Suprapubic skin (tissue), 4 donors: ENCODE measurements at regions not wholly inside any gene's neighbourhood (a gene's known extent, or its start where the extent isn't known, plus 50 kb on each side); places are given as distances from the start of the nearest gene placed in this dataset.

Source experiments
- DNase-seq, 2 donors: peaks; one replicate each; pipeline ENCODE4 v3.0.0-alpha.2; 2019; ENCODE audit warnings: low spot score in 2 of 2
- H3K27ac ChIP-seq: fragments of 200-600 bp; sonication (generic); one replicate; pipeline ENCODE4 v1.5.1; 2019
- H3K27me3 ChIP-seq: fragments of 200-600 bp; sonication (generic); one replicate; pipeline ENCODE4 v1.5.1; 2019
- H3K36me3 ChIP-seq: fragments of 200-600 bp; sonication (generic); one replicate; pipeline ENCODE4 v1.5.1; 2019
- H3K4me1 ChIP-seq: fragments of 200-600 bp; sonication (generic); one replicate; pipeline ENCODE4 v1.5.1; 2019
- H3K4me3 ChIP-seq: fragments of 200-600 bp; sonication (generic); one replicate; pipeline ENCODE4 v1.5.1; 2019; ENCODE audit warnings: mild to moderate bottlenecking
- H3K9me3 ChIP-seq: fragments of 200-600 bp; sonication (generic); one replicate; pipeline ENCODE4 v1.5.1; 2019
- CTCF ChIP-seq, 2 donors: fragments of 200-600 bp in 1 of 2; fragments of 450-650 bp in 1 of 2; sonication (generic) in 1 of 2; IDR thresholded peaks; one replicate each; pipeline ENCODE4 v1.5.1; 2016 to 2019; ENCODE audit warnings: antibody characterized with exemption in 2 of 2, mild to moderate bottlenecking in 1 of 2, moderate library complexity in 1 of 2
- EP300 ChIP-seq: sonication (generic); formaldehyde crosslinking; IDR thresholded peaks from one replicate; pipeline ENCODE4 v1.6.1; 2017; ENCODE audit warnings: antibody characterized with exemption
- POLR2A ChIP-seq, 2 donors: fragments of 450-650 bp; IDR thresholded peaks; one replicate each; pipeline ENCODE4 v1.6.1; 2017; ENCODE audit warnings: antibody characterized with exemption in 2 of 2, mild to moderate bottlenecking in 2 of 2, moderate library complexity in 2 of 2
- POLR2AphosphoS5 ChIP-seq, 3 donors: sonication (generic); formaldehyde crosslinking; IDR thresholded peaks; one replicate each; pipeline ENCODE4 v1.6.1; 2017; ENCODE audit warnings: antibody characterized with exemption in 3 of 3
- WGBS: methylation state at CpG from one replicate; pipeline ENCODE4 v1.1.5; 2018; 5-methylcytosine and 5-hydroxymethylcytosine counted together

- no peak overlapping the region for H3K4me3 ChIP-seq
- no peaks in the 10 kb centered on the region for H3K36me3 ChIP-seq
- TF ChIP-seq POLR2AphosphoS5 (IDR thresholded peaks at IDR 0.05) (no peak), POLR2A (IDR thresholded peaks at IDR 0.05) (no peak), CTCF (IDR thresholded peaks at IDR 0.05) (no peak), EP300 (no peak)
- H3K9me3 ChIP-seq, result no peaks in the 10 kb centered on the region
- DNase-seq, result no peak
- no peaks in the 10 kb centered on the region for H3K4me1 ChIP-seq
- no peaks in the 10 kb centered on the region for H3K27me3 ChIP-seq
- no peak overlapping the region for H3K27ac ChIP-seq
These were observed 796.8 kb downstream of the NLGN4X start for GRCh38 chrX:5431823-5432222.

GRCh38 chrX:5425119-5425518, 803.5 kb downstream of the NLGN4X start:
- Histone ChIP-seq H3K27ac (no peak overlapping the region), H3K27me3 (no peaks in the 10 kb centered on the region), H3K4me1 (no peaks in the 10 kb centered on the region), H3K36me3 (no peaks in the 10 kb centered on the region), H3K9me3 (no peaks in the 10 kb centered on the region), H3K4me3 (no peak overlapping the region)
- no peak for DNase-seq
- TF ChIP-seq EP300 (no peak), POLR2A (IDR thresholded peaks at IDR 0.05) (no peak), POLR2AphosphoS5 (IDR thresholded peaks at IDR 0.05) (no peak), CTCF (IDR thresholded peaks at IDR 0.05) (no peak)

GRCh38 chrX:5417381-5417780, 811.3 kb downstream of the NLGN4X start:
- no peaks in the 10 kb centered on the region for H3K4me1 ChIP-seq
- no peaks in the 10 kb centered on the region for H3K9me3 ChIP-seq
- H3K4me3 ChIP-seq, result no peak overlapping the region
- no peaks in the 10 kb centered on the region for H3K36me3 ChIP-seq
- H3K27ac ChIP-seq, result no peak overlapping the region
- WGBS, result 38% methylated on average over 1 of the region's 1 CpG
- no peaks in the 10 kb centered on the region for H3K27me3 ChIP-seq
- no peak for DNase-seq
- TF ChIP-seq CTCF (IDR thresholded peaks at IDR 0.05) (no peak), EP300 (no peak), POLR2AphosphoS5 (IDR thresholded peaks at IDR 0.05) (no peak), POLR2A (IDR thresholded peaks at IDR 0.05) (no peak)

- Histone ChIP-seq H3K4me1 (no peaks in the 10 kb centered on the region), H3K36me3 (no peaks in the 10 kb centered on the region), H3K9me3 (no peaks in the 10 kb centered on the region), H3K27ac (no peak overlapping the region), H3K4me3 (no peak overlapping the region), H3K27me3 (no peaks in the 10 kb centered on the region)
- 92% methylated on average over 2 of the region's 2 CpGs for whole genome bisulfite sequencing
- DNase-seq, result no peak
- no peak for TF ChIP-seq EP300
- TF ChIP-seq POLR2AphosphoS5 (IDR thresholded peaks at IDR 0.05), result no peak
- TF ChIP-seq POLR2A (IDR thresholded peaks at IDR 0.05), result no peak
- TF ChIP-seq CTCF (IDR thresholded peaks at IDR 0.05), result no peak
These were observed 812.9 kb downstream of the NLGN4X start for GRCh38 chrX:5415738-5416137.

- TF ChIP-seq POLR2A (IDR thresholded peaks at IDR 0.05) (no peak), CTCF (IDR thresholded peaks at IDR 0.05) (no peak), EP300 (no peak), POLR2AphosphoS5 (IDR thresholded peaks at IDR 0.05) (no peak)
These were observed 819.6 kb downstream of the NLGN4X start for GRCh38 chrX:5409106-5409505.

More at GRCh38 chrX:5409106-5409505, 819.6 kb downstream of the NLGN4X start:
- no peak for DNase-seq
- Histone ChIP-seq H3K27ac (no peak overlapping the region), H3K9me3 (no peaks in the 10 kb centered on the region), H3K36me3 (no peaks in the 10 kb centered on the region), H3K4me3 (no peak overlapping the region), H3K27me3 (no peaks in the 10 kb centered on the region), H3K4me1 (no peaks in the 10 kb centered on the region)
- WGBS, result 74% methylated on average over 5 of the region's 5 CpGs
